Activated CD8-positive, alpha-beta T cell treated with anti-CD3 and anti-CD28 coated beads, Interleukin-2, amount 10 ng/mL, durations not matched to agents 7 days and 5 days (primary cell): ENCODE measurements at regions not wholly inside any gene's neighbourhood (a gene's known extent, or its start where the extent isn't known, plus 50 kb on each side); places are given as distances from the start of the nearest gene placed in this dataset.

ENCODE experiments used
- ATAC-seq: fragments of 150-1000 bp; cut with Tn5 transposase; one replicate; pipeline ENCODE4 v1.10.0; 2021; ENCODE audit warnings: moderate library complexity
- CTCF ChIA-PET: fragments of 350-600 bp; sonication (Branson Sonifier 250); formaldehyde crosslinking; loops from one replicate; lab custom pipeline; 2021; ENCODE audit warnings: antibody characterized with exemption; lab: Charles Lee
- POLR2A ChIA-PET: fragments of 350-600 bp; sonication (Branson Sonifier 250); formaldehyde crosslinking; loops from one replicate; lab custom pipeline; 2021; ENCODE audit warnings: antibody characterized with exemption; lab: Charles Lee
- DNase-seq: peaks from one replicate; pipeline ENCODE4 v3.0.0-alpha.2; 2020
- H3K27ac Mint-ChIP-seq: one replicate; pipeline ENCODE4 v1.8.0; 2021; ENCODE audit warnings: mild to moderate bottlenecking, mixed read lengths
- H3K27me3 Mint-ChIP-seq: one replicate; pipeline ENCODE4 v1.8.0; 2021; ENCODE audit warnings: low read depth, mixed read lengths
- H3K36me3 Mint-ChIP-seq: one replicate; pipeline ENCODE4 v1.8.0; 2021; ENCODE audit warnings: low read depth, mixed read lengths
- H3K4me1 Mint-ChIP-seq: one replicate; pipeline ENCODE4 v1.8.0; 2021; ENCODE audit warnings: low read depth, mixed read lengths
- H3K4me3 Mint-ChIP-seq: one replicate; pipeline ENCODE4 v1.8.0; 2021; ENCODE audit warnings: mild to moderate bottlenecking, mixed read lengths
- H3K9me3 Mint-ChIP-seq: one replicate; pipeline ENCODE4 v1.8.0; 2022; ENCODE audit warnings: mixed read lengths; ENCODE audit not compliant: insufficient read depth

DNA sequence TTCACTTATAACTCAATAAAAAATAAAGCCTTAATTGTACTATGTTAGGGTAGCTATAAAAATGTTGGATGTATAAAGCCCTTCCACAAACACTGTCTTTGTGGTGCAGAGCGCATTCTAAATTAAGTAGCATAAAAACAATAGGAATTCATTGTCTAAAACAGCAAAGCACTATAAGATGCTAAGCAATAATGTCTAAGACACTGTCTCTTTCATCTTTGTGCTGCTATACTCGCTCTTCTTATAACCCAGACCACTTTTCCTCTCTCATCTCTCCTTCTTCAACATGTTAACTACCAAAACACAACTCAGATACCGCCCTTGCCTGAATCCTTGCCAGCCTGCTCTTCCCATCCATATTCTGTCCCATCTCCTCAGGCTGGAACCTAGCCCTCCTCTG, 170.0 kb downstream of the CENPC start:
- ATAC-seq, result no peak
- ChIA-PET CTCF (no interaction called here), POLR2A (interaction anchor here (0.7 kb wide), 1 partner anchor 37 kb away, joined by 3 read pairs; no protein-coding TSS in a partner anchor)
- Mint-ChIP-seq H3K4me1 (no peaks in the 10 kb centered on the region), H3K9me3 (no peaks in the 10 kb centered on the region), H3K27ac (no peak overlapping the region), H3K27me3 (peaks cover 7% of the 10 kb centered on the region), H3K36me3 (no peaks in the 10 kb centered on the region), H3K4me3 (no peak overlapping the region)
- DNase-seq, result no peak

GRCh38 chr4:67371615-67372014, 173.7 kb downstream of the CENPC start:
- peaks cover 4% of the 10 kb centered on the region for H3K27me3 Mint-ChIP-seq
- no peaks in the 10 kb centered on the region for H3K36me3 Mint-ChIP-seq
- DNase-seq, result no peak
- no peaks in the 10 kb centered on the region for H3K9me3 Mint-ChIP-seq
- POLR2A ChIA-PET, result no interaction called here
- no peaks in the 10 kb centered on the region for H3K4me1 Mint-ChIP-seq
- CTCF ChIA-PET, result no interaction called here
- no peak overlapping the region for H3K27ac Mint-ChIP-seq
- no peak overlapping the region for H3K4me3 Mint-ChIP-seq
- ATAC-seq, result no peak

DNA sequence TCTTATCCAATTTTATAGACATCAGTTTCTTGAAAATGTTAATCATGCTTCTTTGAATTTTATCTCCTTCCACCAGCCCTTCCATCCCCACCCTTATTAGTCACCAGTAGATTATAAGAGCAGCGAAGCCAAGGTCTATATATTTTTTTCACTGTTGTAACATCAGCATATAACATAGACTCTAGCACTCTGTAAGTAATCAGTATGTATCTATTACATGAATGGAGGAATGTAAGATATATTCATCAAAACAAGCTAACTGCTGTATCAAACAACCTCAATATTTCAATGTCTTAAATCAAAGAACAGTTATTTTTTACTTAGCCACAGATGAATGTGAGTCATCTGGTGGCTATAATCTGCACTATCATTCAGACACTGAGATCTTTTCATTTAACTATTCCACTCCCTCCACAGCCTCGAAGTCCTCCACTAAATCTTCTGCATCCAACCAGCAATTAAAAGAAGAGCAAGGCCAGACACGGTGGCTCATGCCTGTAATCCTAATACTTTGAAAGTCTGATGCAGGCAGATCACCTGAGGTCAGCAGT, 178.9 kb downstream of the CENPC start:
- ATAC-seq, result no peak
- H3K4me3 Mint-ChIP-seq, result no peak overlapping the region
- CTCF ChIA-PET, result no interaction called here

DNA sequence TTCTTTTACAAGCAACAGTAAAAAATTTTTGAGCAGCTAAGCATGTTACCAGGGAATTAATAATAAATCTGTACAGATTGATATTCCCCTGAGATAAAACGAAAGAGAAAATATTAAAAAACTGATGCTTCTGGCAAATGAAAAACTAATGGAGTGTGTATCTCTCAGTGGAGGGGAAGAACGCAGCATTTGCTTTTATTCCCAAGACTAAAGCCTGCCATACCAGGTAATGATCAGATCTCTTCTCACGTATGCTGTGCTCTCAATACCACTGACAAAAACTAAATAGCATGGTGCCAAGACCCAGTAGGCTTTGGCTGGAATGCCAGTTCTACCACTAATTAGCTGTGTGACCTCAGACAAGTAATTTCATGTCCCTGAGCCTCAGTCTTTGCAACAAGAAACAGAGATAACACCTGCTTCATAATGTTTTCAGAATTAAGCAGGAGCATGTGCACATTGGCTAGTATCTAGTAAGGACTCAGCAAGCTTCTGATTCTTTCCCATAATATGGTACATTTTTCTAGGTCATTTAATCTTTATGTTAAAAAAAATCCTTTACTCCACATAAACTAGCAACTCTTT, 179.6 kb downstream of the CENPC start:
- ATAC-seq, result no peak
- Mint-ChIP-seq H3K4me1 (no peaks in the 10 kb centered on the region), H3K27me3 (no peaks in the 10 kb centered on the region), H3K27ac (no peak overlapping the region), H3K36me3 (no peaks in the 10 kb centered on the region), H3K9me3 (no peaks in the 10 kb centered on the region), H3K4me3 (no peak overlapping the region)
- POLR2A ChIA-PET, result no interaction called here
- CTCF ChIA-PET, result no interaction called here
- no peak for DNase-seq

More for the DNA sequence above, 178.9 kb downstream of the CENPC start:
- H3K4me1 Mint-ChIP-seq, result no peaks in the 10 kb centered on the region
- H3K27me3 Mint-ChIP-seq, result no peaks in the 10 kb centered on the region
- DNase-seq, result no peak
- H3K9me3 Mint-ChIP-seq, result no peaks in the 10 kb centered on the region
- no peaks in the 10 kb centered on the region for H3K36me3 Mint-ChIP-seq
- H3K27ac Mint-ChIP-seq, result no peak overlapping the region
- POLR2A ChIA-PET, result no interaction called here

DNA sequence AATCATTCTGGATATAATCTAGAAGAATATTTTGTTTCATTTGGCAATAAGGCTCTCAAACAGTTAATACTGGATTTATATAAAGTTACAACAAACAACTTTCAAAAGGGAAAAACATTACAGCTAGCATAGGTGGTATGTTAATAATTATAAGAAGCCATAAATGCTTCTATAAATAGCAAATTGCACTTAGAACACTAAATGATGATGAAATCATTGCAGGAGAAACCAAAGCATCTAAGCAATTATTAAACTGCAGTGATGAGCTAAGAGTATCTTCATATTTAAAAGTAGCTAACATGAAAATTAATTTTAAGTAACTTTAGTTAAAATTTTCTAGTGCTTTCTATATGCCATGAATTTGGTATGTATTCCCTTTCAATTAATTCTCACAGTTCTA, 189.5 kb downstream of the CENPC start:
- POLR2A ChIA-PET, result no interaction called here
- no peaks in the 10 kb centered on the region for H3K4me1 Mint-ChIP-seq
- peaks cover 2% of the 10 kb centered on the region for H3K27me3 Mint-ChIP-seq
- H3K4me3 Mint-ChIP-seq, result no peak overlapping the region
- CTCF ChIA-PET, result no interaction called here
- DNase-seq, result no peak
- H3K9me3 Mint-ChIP-seq, result no peaks in the 10 kb centered on the region
- H3K36me3 Mint-ChIP-seq, result no peaks in the 10 kb centered on the region
- no peak overlapping the region for H3K27ac Mint-ChIP-seq
- no peak for ATAC-seq

DNA sequence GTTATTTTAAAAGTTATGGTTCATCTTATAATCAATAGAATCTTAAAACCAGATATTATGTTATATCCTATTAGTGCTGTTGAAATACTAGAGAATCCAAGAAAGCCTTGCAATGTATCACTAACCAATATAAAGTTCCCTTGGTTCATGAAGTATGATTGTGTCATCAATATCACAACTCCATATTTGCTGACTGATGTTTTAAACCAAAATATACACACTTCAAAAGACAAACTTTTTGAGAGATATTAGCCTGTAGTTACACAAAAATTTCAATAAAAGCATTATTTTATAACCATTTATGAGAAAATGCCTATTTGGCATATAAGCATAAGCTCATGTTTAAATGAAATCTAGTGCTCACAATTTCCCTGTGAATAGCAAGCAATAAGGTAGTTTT, 198.6 kb downstream of the CENPC start:
- Mint-ChIP-seq H3K9me3 (no peaks in the 10 kb centered on the region), H3K36me3 (no peaks in the 10 kb centered on the region), H3K27me3 (peaks cover 5% of the 10 kb centered on the region), H3K4me3 (no peak overlapping the region), H3K4me1 (no peaks in the 10 kb centered on the region), H3K27ac (no peak overlapping the region)
- ChIA-PET CTCF (no interaction called here), POLR2A (no interaction called here)
- no peak for ATAC-seq
- DNase-seq, result no peak

- CTCF ChIA-PET, result no interaction called here
- Mint-ChIP-seq H3K4me3 (no peak overlapping the region), H3K36me3 (no peaks in the 10 kb centered on the region), H3K27ac (no peak overlapping the region), H3K4me1 (no peaks in the 10 kb centered on the region), H3K9me3 (no peaks in the 10 kb centered on the region), H3K27me3 (peaks cover 5% of the 10 kb centered on the region)
- ATAC-seq (no peak), DNase-seq (no peak)
- POLR2A ChIA-PET, result no interaction called here
These were observed 200.5 kb downstream of the CENPC start for GRCh38 chr4:67344594-67345380.

- H3K9me3 Mint-ChIP-seq, result no peaks in the 10 kb centered on the region
- POLR2A ChIA-PET, result no interaction called here
- no peak for ATAC-seq
- H3K4me3 Mint-ChIP-seq, result no peak overlapping the region
- H3K4me1 Mint-ChIP-seq, result no peaks in the 10 kb centered on the region
- peaks cover 9% of the 10 kb centered on the region for H3K27me3 Mint-ChIP-seq
- no peak overlapping the region for H3K27ac Mint-ChIP-seq
- no peak for DNase-seq
- no peaks in the 10 kb centered on the region for H3K36me3 Mint-ChIP-seq
- CTCF ChIA-PET, result no interaction called here
These were observed 202.1 kb downstream of the CENPC start for GRCh38 chr4:67343199-67343598.

DNA sequence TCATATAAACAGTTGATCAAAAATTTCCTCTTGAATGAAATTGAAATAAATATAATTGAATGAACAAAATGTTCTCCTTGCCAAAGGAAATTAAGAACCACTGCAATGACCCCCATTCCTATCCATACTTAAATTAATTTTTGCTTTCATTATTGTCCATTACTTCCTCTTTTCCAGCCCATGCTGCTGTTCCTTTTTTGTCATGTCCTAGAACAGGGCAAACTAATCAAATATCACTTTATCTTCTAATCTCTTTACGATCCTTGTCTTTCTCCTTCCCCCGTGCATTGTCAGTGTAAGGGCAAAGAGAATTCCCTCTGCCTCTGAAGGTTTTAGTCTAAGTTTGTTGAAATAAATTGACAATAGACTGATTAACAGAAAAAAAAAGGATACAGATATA, 203.0 kb downstream of the CENPC start:
- no peaks in the 10 kb centered on the region for H3K9me3 Mint-ChIP-seq
- H3K27me3 Mint-ChIP-seq, result peaks cover 9% of the 10 kb centered on the region
- POLR2A ChIA-PET, result no interaction called here
- no peaks in the 10 kb centered on the region for H3K36me3 Mint-ChIP-seq
- no peak overlapping the region for H3K27ac Mint-ChIP-seq
- no peak for DNase-seq
- CTCF ChIA-PET, result no interaction called here
- ATAC-seq, result no peak
- no peaks in the 10 kb centered on the region for H3K4me1 Mint-ChIP-seq
- no peak overlapping the region for H3K4me3 Mint-ChIP-seq

- POLR2A ChIA-PET, result no interaction called here
- H3K4me3 Mint-ChIP-seq, result no peak overlapping the region
- DNase-seq, result no peak
These were observed 211.6 kb downstream of the CENPC start for GRCh38 chr4:67333664-67334063.

GRCh38 chr4:67332627-67333026, 212.7 kb downstream of the CENPC start:
- no peak for ATAC-seq
- Mint-ChIP-seq H3K4me3 (no peak overlapping the region), H3K36me3 (no peaks in the 10 kb centered on the region), H3K27ac (no peak overlapping the region), H3K27me3 (peaks cover 7% of the 10 kb centered on the region), H3K4me1 (no peaks in the 10 kb centered on the region), H3K9me3 (no peaks in the 10 kb centered on the region)
- POLR2A ChIA-PET, result no interaction called here
- CTCF ChIA-PET, result no interaction called here
- no peak for DNase-seq

More at GRCh38 chr4:67333664-67334063, 211.6 kb downstream of the CENPC start:
- H3K27me3 Mint-ChIP-seq, result peaks cover 4% of the 10 kb centered on the region
- H3K9me3 Mint-ChIP-seq, result no peaks in the 10 kb centered on the region
- ATAC-seq, result no peak
- H3K4me1 Mint-ChIP-seq, result no peaks in the 10 kb centered on the region
- H3K36me3 Mint-ChIP-seq, result no peaks in the 10 kb centered on the region
- H3K27ac Mint-ChIP-seq, result no peak overlapping the region
- CTCF ChIA-PET, result no interaction called here

DNA sequence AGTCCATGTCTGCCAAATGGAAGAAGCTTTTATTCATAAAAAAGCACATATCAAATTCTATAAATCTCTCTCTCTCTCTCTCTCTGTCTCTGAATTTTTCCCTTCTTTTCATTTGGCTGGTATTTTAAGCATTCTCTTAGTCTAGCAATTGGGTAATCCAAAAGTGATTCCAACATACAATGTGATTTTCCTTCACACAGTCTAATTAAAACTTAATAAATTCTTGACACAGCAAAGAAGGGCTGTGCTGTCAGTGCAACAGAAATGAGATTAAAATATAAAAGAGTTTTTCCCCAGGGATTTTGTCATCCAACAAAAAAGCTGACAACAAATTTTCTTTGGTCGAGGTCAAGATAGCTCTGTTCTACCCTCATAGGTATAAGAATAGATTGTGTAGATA, 216.9 kb downstream of the CENPC start:
- H3K36me3 Mint-ChIP-seq, result no peaks in the 10 kb centered on the region
- ChIA-PET POLR2A (no interaction called here), CTCF (interaction anchor here (3.7 kb wide), 1 partner anchor 241 kb away, joined by 18 read pairs; no protein-coding TSS in a partner anchor)
- H3K27me3 Mint-ChIP-seq, result peaks cover 3% of the 10 kb centered on the region
- no peaks in the 10 kb centered on the region for H3K4me1 Mint-ChIP-seq
- DNase-seq (no peak), ATAC-seq (no peak)
- no peak overlapping the region for H3K27ac Mint-ChIP-seq
- H3K9me3 Mint-ChIP-seq, result no peaks in the 10 kb centered on the region
- H3K4me3 Mint-ChIP-seq, result no peak overlapping the region
